ENCODE measurements at regions not wholly inside any gene's neighbourhood (a gene's known extent, or its start where the extent isn't known, plus 50 kb on each side); places are given as distances from the start of the nearest gene placed in this dataset.

DNA sequence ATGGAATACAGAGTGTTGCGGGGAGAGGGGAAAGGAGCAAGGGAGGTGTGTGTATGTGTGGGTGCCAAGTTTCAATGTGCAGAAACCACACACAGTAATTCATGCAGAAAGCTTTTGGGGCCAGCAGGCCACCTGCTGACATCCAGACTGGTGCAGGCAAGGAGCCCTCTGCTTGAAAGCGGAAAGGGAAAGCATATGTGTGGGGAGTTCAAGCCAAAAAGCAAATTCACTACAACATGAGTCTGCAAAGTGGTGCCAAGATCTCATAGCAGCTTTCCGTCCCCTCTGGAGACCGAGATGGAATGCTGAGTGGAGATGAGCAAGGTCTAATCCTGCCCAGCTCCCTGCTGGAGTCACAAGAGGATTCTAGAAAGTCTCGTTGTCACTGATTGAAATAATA lies 159.7 kb upstream of the VLDLR start:
- peak; percentile 82 for DNase-seq

DNA sequence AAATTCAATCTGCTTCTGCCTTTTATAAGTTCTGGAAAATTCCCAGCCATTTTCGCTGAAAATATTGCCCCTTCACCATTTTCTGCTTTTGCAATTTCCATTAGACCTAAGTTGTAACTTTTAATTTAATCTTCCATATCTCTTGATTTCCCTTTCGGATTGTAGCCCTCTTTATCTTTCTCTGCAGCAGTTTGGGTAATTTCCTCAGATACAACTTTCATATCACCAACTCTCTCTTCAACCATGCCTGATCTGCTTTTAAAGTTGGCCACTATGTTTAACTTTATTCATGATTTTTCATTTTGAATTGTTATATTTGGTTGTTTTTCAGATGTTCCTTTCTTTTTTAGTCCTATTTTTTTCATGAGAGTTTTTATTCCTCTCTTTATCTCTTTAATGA lies 157.0 kb upstream of the VLDLR start:
- DNase-seq: no peak

DNA sequence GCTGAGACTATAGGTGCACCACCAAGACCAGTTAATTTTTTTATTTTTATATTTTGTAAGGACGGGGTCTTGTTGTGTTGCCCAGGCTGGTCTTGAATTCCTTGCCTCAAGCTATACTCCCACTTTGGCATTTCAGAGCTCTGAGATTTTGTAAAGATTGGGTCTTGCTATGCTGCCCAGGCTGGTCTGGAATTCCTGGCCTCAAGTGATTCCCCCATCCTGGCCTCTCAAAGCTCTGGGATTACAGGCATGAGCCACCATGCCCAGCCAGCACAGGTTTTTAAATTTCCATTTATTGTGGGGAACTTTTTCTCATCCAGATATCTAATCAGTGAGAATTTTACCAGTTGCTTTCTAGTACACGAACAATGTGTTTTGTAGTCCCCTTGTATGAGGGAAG lies 156.1 kb upstream of the VLDLR start:
- DNase-seq: no peak

DNA sequence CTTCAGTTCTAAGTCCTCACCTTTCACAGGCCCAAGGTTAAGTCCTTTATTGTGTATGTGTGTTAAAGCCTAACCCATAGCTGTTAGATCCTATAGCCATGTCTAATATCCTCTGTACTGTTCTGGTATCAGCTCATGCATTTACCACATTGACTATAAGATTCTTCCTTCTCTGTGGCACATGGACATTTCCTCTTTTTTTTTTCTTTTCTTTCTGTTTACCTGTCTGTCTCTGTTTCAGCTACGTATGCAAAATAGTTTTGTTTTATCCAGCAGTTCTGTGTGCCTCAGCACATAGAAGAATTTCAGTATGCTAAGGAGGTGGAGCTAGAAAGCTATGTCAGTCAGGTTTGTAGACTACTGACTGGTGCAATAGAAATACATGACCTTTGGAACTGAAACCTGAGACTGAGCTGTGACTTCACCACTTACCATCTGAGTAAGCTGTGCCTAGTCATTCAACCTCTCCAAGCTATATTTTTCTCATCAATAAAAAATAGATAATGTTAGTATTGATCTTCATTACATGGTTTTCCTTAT lies 155.6 kb upstream of the VLDLR start:
- DNase-seq: no peak

DNA sequence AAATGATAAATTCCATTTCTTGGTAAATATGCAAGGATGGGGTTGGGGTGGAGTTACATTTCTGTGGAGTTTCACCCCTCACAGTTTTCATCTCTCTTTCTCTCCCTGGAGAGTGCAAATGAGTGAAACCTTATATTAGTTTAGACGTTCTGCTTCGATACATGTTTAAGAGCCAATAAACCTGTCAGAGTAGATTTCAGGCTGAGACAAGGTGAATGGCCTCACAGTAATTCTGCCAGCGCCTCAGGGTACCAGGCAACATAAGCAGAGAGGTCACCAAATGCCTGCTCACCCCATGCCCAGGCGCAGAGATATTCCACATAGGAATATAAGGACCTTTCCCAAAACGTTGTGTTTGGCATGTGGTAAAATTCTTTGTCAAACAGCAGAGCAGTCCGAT lies 154.9 kb upstream of the VLDLR start:
- DNase-seq: no peak

DNA sequence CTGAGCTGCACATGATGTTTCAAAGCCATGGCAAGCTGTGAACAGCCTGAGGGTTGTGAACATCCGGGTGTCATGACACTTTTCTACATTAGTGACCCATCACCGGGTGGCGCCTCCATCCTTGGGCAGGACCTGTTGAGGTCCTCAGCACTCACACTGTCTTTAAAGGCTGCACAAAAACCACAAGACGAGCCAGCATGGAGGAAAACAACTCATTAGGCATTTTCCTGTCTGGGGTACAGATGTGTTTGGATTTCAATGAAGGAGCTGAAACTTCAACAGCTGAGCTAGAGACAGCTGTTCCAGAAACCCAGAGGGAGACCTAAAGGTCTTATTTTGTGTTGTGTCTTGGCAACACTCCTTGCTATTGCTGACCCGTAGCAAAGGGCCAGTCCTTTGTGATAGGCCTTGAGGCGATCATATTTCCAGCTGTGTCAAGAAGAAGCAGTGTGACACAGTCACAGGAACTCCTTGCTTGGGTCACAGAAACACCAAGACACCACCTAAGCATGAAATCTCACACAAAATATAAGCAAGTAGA lies 151.8 kb upstream of the VLDLR start:
- DNase-seq: peak; percentile 14

DNA sequence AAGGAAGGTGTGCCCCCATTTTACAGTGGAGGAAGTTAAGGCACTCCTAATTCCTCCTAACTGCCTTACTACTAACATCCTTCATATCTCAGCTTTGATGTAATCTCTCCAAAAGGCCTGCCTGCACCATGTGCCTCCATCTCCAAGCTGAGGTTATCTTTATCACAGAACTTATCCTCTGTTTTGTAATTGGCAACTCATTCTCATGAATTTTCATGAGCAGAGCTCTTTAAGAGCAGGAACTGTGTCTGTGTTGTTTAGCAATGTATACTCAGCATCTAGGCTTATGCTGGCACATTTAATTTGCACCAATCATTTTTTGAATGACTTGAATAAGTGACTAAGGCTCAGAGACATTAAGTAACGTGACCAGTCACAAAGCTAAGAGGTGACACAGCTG lies 147.9 kb upstream of the VLDLR start:
- no peak for DNase-seq

DNA sequence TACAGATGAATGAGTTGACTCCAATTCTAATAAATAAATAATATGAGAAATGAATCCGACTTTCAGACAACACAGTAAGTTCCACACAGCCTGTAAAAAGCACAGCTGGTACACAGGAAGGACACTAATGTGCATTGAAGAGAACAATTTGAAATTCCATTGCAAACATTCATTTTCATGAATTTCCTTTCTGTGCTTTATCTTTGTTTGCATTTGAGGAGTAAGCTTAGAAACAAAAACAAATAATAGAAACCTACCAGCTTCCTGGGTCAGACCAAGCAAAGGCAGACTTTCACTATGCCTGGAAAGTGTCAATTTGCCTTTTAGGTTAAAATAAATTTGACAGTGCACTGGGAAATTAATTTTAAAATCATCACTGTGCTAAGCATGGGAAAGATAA lies 143.8 kb upstream of the VLDLR start:
- peak; percentile 32 for DNase-seq

DNA sequence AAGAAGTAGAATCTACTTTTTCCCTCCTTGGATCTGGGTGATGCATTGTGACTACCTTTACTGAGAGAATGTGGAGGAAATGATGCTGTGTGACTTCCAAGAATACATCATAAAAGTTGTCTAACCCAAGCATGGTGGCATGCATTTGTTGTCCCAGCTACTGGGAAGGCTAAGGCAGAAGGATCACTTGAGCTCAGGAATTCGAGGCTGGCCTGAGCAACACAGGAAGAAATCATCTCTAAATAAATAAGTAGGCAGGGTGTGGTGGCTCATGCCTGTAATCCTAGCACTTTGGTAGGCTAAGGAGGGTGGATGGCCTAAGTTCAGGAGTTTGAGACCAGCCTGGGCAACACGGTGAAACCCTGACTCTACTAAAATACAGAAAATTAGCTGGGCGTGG lies 143.2 kb upstream of the VLDLR start:
- DNase-seq: no peak

DNA sequence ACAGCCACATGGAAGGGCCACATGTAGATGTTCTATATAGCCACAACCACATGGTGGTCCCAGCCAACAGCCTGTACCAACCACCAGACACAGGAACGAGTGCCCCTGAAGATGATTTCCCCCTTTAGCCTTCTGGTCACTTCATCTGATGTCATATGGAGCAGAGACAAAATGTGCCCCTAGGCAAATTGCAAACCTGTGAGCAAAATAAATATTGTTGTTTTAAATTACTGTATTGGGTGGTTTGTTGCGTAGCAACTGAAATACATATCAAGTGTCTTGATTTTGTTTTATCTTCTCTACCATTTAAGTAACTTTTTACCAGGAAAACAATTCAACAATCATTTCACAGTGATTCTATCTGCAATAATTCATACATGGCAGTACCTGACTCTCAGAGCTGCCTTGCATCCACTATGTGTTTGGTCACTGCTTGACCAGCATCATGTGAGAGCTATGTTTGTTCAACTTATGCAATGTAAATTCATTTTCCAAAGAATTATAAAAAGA lies 142.5 kb upstream of the VLDLR start:
- no peak for DNase-seq

DNA sequence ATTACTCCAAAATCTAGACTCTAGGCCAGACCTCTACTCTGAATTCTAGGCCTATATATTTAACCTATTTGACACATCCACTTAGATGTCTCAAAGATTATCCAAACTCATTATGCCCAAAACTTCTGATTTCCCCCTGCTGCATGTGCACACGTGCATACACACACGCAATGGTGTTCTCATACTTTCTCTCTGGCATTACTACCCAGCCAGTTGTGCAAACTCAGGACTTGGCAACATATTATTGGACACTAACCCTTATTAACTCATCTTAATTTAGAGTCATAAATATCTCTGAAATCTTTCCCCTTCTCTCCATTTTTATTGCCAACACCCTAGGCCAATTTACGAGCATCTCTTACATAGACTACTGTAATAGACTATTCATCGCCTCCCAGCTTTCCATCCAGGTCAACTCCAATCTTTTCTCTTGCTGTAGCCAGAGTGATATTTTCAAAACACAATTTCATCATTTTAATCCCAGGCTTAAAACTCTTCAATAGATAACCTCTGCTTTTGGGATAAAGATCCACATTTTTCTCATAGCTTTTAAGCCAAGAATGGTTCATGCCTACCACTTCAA lies 141.2 kb upstream of the VLDLR start:
- DNase-seq: no peak

DNA sequence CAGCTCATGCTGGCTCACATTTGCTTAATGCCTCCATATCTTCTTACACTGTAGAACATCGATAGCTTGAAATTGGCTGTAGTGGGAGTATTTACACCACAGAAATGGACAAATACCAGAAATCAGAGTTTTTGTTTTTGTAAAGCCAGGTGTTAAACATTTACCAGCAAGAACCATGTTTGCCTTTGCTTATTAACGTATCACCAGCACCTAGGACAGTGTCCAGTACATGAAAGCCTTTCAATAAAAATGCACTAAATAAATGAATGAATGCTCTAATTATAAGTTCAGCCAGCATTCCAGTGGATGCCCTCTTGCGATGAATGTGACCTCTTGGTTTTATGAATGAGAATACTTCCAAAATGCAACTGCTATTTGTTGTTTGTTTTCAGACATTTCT lies 140.4 kb upstream of the VLDLR start:
- DNase-seq: no peak

DNA sequence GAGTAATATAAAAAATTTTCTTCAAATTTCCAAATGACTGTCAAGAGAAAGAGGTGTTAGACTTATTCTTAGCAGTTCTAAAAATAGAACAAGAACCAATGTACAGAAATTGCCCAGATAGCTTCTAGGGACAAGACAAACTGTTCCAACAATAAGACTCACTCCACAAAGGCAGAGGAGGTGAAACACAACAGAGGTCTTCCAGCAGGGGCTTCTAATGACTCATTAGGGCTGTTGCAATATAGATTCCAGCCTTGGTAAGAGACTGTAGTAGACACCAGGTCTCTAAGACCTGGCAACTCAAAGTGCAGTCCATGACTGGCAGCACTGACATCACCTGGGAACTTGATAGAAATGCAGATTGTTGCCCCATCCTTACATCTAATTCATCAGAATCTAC lies 134.6 kb upstream of the VLDLR start:
- no peak for DNase-seq

DNA sequence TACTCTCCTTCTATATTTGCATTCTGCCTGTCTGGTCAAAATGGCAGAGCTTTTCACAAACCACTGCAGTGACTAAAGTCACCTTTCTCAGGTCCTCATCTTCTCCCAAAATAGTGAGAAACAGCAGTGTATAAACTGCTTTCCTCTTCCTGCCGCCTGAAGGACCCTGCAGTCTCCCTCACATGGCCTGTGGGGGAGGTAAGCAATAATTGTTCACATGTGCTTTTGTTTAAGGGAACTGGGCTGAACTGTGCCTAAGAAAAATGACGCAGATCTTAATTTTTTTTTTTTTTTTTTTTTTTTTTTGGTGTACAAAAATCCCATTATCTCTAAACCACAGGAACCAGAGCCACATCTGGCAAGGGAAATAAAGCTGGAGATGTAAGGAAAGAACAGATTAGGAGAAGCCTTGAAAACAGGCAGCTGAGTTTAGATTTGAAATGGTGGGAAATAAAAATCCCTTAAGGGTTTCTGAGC lies 131.7 kb upstream of the VLDLR start:
- DNase-seq: peak; percentile 71

DNA sequence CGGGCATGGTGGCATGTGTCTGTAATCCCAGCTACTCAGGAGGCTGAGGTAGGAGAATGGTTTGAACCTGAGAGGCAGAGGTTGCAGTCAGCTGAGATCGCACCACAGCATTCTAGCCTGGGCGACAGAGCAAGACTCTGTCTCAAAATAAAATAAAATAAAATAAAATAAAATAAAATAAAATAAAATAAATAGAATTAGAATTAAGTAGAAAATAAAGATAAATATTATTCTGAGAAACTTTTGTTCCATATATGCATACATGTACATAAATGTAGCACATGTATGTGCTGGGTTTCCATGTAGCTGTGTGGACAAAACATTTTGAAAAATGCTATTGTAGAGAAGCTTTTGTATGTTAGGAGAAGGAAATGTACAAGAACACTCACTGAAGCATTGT lies 129.4 kb upstream of the VLDLR start:
- no peak for DNase-seq

DNA sequence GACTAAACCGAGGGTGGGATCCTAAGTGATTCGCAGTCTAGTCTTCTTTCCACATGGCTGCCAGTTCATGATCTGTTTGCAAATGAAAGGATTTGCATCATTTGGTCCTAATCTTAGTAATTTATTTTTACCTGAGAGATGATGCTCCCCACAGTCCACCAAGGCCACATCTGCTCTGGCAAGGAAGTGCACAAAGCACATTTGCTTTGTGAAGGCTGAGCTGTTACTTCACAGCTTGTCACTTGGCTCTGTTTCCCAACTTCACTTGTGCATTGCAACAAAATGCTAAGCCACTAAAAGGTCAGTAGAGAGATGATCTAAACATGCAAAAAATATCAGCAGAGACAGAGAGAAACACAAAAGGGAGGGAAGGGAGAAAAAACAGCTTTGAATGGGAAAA lies 128.5 kb upstream of the VLDLR start:
- DNase-seq: no peak

DNA sequence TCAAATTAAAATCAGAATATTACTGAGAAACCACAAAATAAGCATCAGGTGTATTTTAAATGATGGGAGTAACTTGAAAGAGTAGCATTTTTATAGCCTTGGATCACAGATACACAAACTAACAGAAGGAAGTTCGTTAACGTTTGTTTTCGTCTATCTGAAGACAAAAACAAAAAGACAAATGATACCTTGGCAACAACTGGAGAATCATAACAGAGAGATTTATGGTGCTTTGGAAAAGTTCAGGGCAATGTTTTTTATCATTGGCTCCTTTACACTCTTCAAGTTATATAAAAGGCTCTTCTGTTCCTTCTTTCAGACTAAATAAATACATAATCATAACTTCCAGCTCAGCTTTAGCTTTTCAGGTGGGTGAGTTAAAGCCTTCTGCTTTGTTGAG lies 128.1 kb upstream of the VLDLR start:
- no peak for DNase-seq

DNA sequence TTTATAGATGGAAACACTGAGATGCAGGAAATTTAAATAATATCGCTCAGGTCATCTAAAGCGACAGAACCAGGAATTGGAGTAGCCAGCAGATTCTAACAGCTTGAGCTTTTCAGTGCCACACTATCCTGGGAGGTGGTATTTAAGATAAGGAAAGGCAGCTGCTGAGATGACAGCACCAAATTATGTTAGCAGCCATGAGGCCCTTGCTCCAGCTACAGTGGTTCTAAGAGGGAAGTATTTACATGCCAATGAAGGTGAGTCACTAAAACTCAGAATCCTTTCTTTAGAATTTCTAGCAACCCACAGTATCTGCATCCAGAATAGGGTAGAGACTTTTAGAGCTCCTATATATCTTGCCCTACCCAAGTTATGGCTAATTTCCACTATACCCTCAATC lies 127.0 kb upstream of the VLDLR start:
- peak; percentile 73 for DNase-seq

DNA sequence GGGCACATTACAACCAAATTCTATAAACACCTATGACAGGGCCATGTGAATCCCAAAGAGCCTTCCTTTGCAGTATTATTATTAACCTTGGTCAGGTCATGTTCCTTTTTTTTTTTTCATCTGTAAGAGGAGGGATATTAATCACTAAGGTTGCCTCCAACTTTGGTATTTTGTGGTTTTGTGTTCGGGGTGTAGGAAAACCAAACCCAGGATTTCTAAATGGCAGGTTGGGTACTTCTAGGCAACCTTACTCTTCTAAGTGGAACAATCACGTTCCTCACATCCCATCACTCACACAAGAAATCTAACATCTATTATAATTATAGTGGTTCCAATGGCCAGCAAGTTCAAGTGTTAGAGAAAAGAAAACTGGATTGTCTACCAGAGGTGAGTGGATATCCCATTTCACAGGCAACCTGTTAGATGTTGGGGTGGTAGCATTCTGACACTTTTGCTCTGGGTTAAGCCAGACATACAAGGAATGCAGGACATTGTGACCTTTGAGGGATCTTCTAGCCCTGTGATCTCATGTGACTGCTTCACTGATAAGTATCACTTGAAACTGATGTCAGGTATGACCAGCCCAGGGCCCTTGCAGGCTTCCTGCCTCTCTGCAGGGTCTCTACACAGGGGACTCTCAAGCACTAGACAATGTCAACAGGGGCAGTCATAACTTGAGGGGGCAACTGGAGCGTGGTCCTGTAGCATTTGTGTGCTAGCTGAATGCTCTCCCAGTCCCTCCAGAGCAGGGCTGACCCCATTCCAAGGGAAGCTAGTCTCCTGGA lies 126.2 kb upstream of the VLDLR start:
- no peak for DNase-seq

DNA sequence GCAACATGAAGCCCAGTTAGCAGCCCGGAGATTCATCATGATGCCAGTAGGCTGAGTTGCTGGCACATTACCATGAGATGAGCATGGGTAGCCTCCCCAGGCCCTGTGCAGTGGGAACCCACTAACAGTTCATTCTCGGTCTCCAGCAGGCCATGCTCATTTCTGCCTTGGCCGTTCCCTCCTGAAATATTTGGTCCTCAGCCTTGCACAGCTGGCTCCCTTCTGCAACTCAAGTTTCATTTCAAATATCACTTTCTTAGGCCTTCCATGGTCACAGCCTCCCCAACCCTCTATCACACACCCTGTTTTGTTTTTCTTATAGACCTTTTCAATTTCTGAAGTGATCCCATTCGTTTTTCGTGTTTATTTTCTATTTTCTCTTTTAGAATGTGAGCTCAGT lies 125.4 kb upstream of the VLDLR start:
- no peak for DNase-seq

DNA sequence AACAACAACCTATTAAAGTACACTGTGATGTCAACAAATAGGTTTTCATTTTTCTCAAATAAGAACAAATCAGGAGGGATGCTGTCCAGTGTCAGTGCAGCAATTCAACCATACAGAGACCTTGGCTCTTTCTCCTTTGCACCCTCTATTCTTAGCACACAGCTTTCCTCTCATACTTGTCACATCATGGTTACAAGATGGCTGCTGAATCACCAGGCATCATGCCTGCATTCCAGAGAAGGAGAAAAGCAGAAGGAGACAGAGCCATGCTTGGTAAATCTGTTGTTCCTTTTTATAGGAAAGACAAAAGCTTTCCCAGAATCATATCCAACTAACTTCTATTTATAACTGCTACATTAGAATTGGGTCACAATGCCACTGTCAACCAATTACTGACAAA lies 124.7 kb upstream of the VLDLR start:
- DNase-seq: no peak

DNA sequence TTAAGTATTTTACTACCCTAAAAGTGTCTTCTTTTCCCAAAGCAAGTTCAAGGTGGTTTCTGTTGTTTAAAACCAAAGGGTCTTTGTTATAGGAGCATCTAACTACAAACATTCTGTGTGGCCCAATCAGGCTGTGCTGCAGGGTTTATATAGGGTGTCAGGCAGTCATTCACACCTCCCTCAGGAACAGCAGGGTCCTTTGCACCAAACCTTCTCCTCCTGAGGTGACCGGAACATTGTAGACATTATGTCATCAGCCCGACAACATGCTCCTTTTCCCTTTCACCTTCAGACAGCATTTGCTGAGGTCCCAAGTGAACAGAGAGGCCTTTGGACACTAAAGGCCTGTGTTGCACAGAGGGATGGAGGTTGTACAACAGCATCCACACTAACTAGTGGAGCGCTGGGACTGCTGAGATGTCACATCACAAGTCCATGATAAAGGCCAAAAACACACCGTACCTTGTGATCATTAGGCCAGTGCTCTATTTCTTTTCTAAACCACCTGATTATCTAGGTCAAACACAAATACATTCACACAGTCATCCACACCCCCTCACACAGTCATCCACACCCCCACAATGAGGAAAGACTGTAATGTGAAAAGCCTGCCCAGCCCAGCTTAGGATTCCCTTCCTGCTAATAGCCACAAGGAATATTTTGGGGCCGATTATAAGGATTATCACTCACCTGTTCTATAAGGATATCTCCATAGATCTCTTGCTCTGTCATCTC lies 123.8 kb upstream of the VLDLR start:
- no peak for DNase-seq

DNA sequence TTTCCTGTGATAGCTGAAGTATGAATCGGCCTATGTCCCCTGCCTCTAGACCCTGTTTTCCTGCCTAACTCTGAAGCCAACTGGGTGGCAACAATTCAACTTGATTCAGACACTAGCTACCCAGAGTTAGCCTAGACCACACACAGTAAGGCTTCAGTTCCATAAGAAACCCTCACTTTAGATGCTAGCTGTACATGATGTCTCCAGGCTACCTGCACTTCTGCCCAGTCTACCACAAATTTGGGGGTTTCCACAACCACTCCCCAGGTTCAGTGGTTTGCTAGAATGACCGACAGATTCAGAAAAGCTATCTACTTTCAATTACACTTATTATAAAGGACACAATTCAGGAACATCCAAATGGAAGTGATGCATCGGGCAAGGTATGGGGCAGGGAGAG lies 119.4 kb upstream of the VLDLR start:
- DNase-seq: no peak
